H9 (cell line): ENCODE measurements at regions not wholly inside any gene's neighbourhood (a gene's known extent, or its start where the extent isn't known, plus 50 kb on each side); places are given as distances from the start of the nearest gene placed in this dataset.

Experiments used
- DNase-seq: peaks from one replicate; pipeline ENCODE4 v3.0.0-alpha.2; 2017
- H2AFZ ChIP-seq: one replicate; pipeline ENCODE4 v1.6.1; 2013; ENCODE audit warnings: mild to moderate bottlenecking, low read length, control low read depth, moderate library complexity
- H2AK5ac ChIP-seq: 2 replicates; pipeline ENCODE4 v1.6.1; 2013; ENCODE audit warnings: low read length, control low read depth, mixed read lengths; ENCODE audit not compliant: insufficient read length
- H2BK120ac ChIP-seq: one replicate; pipeline ENCODE4 v1.6.1; 2013; ENCODE audit warnings: low read depth, mild to moderate bottlenecking, low read length, control low read depth, inconsistent platforms; ENCODE audit not compliant: poor library complexity, severe bottlenecking
- H2BK12ac ChIP-seq: 2 replicates; pipeline ENCODE4 v1.6.1; 2013; ENCODE audit warnings: low read length, control low read depth, mixed read lengths, low read depth; ENCODE audit not compliant: insufficient read length
- H2BK15ac ChIP-seq: 2 replicates; pipeline ENCODE4 v1.6.1; 2013; ENCODE audit warnings: low read depth, low read length, control low read depth
- H2BK20ac ChIP-seq: one replicate; pipeline ENCODE4 v1.6.1; 2013; ENCODE audit warnings: low read depth, mild to moderate bottlenecking, low read length, control low read depth, inconsistent platforms; ENCODE audit not compliant: poor library complexity, severe bottlenecking
- H2BK5ac ChIP-seq: 2 replicates; pipeline ENCODE4 v1.6.1; 2013; ENCODE audit warnings: low read length, control low read depth, mixed read lengths; ENCODE audit not compliant: insufficient read length
- H3K14ac ChIP-seq: 2 replicates; pipeline ENCODE4 v1.6.1; 2013; ENCODE audit warnings: low read length, control low read depth; ENCODE audit not compliant: insufficient read depth
- H3K18ac ChIP-seq: 2 replicates; pipeline ENCODE4 v1.6.1; 2013; ENCODE audit warnings: low read depth, mild to moderate bottlenecking, mixed read lengths, low read length, control low read depth; ENCODE audit not compliant: insufficient read length
- H3K23ac ChIP-seq: 2 replicates; pipeline ENCODE4 v1.6.1; 2013; ENCODE audit warnings: low read length, control low read depth, mixed read lengths, low read depth; ENCODE audit not compliant: insufficient read length
- H3K23me2 ChIP-seq: 2 replicates; pipeline ENCODE4 v1.6.1; 2013; ENCODE audit warnings: low read depth, mild to moderate bottlenecking, mixed read lengths, low read length, control low read depth; ENCODE audit not compliant: insufficient read length, poor library complexity, severe bottlenecking
- H3K27ac ChIP-seq: 2 replicates; pipeline ENCODE4 v1.5.1; 2013; ENCODE audit warnings: low read length, control low read depth, mixed read lengths, low read depth; ENCODE audit not compliant: insufficient read length
- H3K27me3 ChIP-seq: 2 replicates; pipeline ENCODE4 v1.6.1; 2013; ENCODE audit warnings: low read length, control low read depth, inconsistent platforms; ENCODE audit not compliant: insufficient read depth
- H3K4ac ChIP-seq: 2 replicates; pipeline ENCODE4 v1.6.1; 2013; ENCODE audit warnings: low read depth, mild to moderate bottlenecking, control low read depth, inconsistent platforms, low read length, moderate library complexity
- H3K4me1 ChIP-seq: 2 replicates; pipeline ENCODE4 v1.6.1; 2013; ENCODE audit warnings: low read length, control low read depth, inconsistent platforms; ENCODE audit not compliant: insufficient read depth
- H3K4me2 ChIP-seq: 2 replicates; pipeline ENCODE4 v1.6.1; 2013; ENCODE audit warnings: low read length, control low read depth, mixed read lengths; ENCODE audit not compliant: insufficient read length, insufficient read depth
- H3K56ac ChIP-seq: 2 replicates; pipeline ENCODE4 v1.6.1; 2013; ENCODE audit warnings: low read depth, mild to moderate bottlenecking, mixed read lengths, low read length, control low read depth; ENCODE audit not compliant: insufficient read length
- H3K79me1 ChIP-seq: 2 replicates; pipeline ENCODE4 v1.6.1; 2013; ENCODE audit warnings: low read depth, mild to moderate bottlenecking, moderate library complexity, low read length, control low read depth, inconsistent platforms; ENCODE audit not compliant: insufficient read depth, poor library complexity, severe bottlenecking
- H3K79me2 ChIP-seq: 2 replicates; pipeline ENCODE4 v1.6.1; 2013; ENCODE audit warnings: low read length, control low read depth, inconsistent platforms; ENCODE audit not compliant: insufficient read depth
- H3K9ac ChIP-seq: 2 replicates; pipeline ENCODE4 v1.6.1; 2013; ENCODE audit warnings: low read length, control low read depth, mixed read lengths; ENCODE audit not compliant: insufficient read length; ENCODE audit errors: extremely low read depth
- H3K9me3 ChIP-seq: one replicate; pipeline ENCODE4 v1.6.1; 2013; ENCODE audit warnings: low read depth, low read length, inconsistent platforms; ENCODE audit not compliant: control insufficient read depth
- H3T11ph ChIP-seq: one replicate; pipeline ENCODE4 v1.6.1; 2013; ENCODE audit warnings: mild to moderate bottlenecking, low read length, control low read depth, inconsistent platforms
- H4K20me1 ChIP-seq: one replicate; pipeline ENCODE4 v1.6.1; 2013; ENCODE audit not compliant: control insufficient read depth, insufficient read length, insufficient read depth
- H4K5ac ChIP-seq: 2 replicates; pipeline ENCODE4 v1.6.1; 2013; ENCODE audit warnings: low read depth, mild to moderate bottlenecking, mixed read lengths, low read length, control low read depth; ENCODE audit not compliant: insufficient read length
- H4K8ac ChIP-seq: replicated peaks from 2 replicates; pipeline ENCODE4 v1.6.1; 2013; ENCODE audit warnings: low read length, control low read depth, mixed read lengths, low read depth; ENCODE audit not compliant: insufficient read length
- H4K91ac ChIP-seq: 2 replicates; pipeline ENCODE4 v1.6.1; 2013; ENCODE audit warnings: low read depth, mild to moderate bottlenecking, moderate library complexity, mixed read lengths, low read length, control low read depth; ENCODE audit not compliant: insufficient read length
- H3K27ac Mint-ChIP-seq, 3 experiments: 2 replicates in 2 of 3; 3 replicates in 1 of 3; pipeline ENCODE4 v1.8.0; 2020 to 2021; ENCODE audit warnings: mixed read lengths in 3 of 3, mild to moderate bottlenecking in 1 of 3, moderate library complexity in 1 of 3
- H3K27me3 Mint-ChIP-seq: 2 replicates; pipeline ENCODE4 v1.8.0; 2021; ENCODE audit warnings: low read depth, mild to moderate bottlenecking, moderate library complexity, mixed read lengths
- H3K36me3 Mint-ChIP-seq, 3 experiments: 2 replicates in 2 of 3; 3 replicates in 1 of 3; pipeline ENCODE4 v1.8.0; 2020 to 2021; ENCODE audit warnings: low read depth in 3 of 3, mixed read lengths in 3 of 3; ENCODE audit not compliant: insufficient read depth in 1 of 3
- H3K4me1 Mint-ChIP-seq, 2 experiments: 2 replicates each; pipeline ENCODE4 v1.8.0; 2020; ENCODE audit warnings: mixed read lengths in 2 of 2
- H3K4me3 Mint-ChIP-seq, 2 experiments: 2 replicates in 1 of 2; 3 replicates in 1 of 2; pipeline ENCODE4 v1.8.0; 2020 to 2021; ENCODE audit warnings: mild to moderate bottlenecking in 2 of 2, mixed read lengths in 2 of 2, moderate library complexity in 1 of 2
- H3K9me3 Mint-ChIP-seq, 2 experiments: 2 replicates in 1 of 2; 3 replicates in 1 of 2; pipeline ENCODE4 v1.8.0; 2020; ENCODE audit warnings: mild to moderate bottlenecking in 2 of 2, mixed read lengths in 2 of 2, moderate library complexity in 1 of 2
- CTCF ChIP-seq: fragments of 200-600 bp; sonication (generic); conservative IDR thresholded peaks from 3 replicates; pipeline ENCODE4 v1.8.0; 2021; ENCODE audit warnings: antibody characterized with exemption, mild to moderate bottlenecking
- WGBS: extraction: QIAGEN DNeasy Blood & Tissue Kit; methylation state at CpG from one replicate; pipeline ENCODE4 v1.1.7; 2013; ENCODE audit warnings: missing lambda C conversion rate, low lambda C conversion rate, mixed read lengths; ENCODE audit not compliant: insufficient read length; ENCODE audit errors: extremely low coverage; 5-methylcytosine and 5-hydroxymethylcytosine counted together

DNA sequence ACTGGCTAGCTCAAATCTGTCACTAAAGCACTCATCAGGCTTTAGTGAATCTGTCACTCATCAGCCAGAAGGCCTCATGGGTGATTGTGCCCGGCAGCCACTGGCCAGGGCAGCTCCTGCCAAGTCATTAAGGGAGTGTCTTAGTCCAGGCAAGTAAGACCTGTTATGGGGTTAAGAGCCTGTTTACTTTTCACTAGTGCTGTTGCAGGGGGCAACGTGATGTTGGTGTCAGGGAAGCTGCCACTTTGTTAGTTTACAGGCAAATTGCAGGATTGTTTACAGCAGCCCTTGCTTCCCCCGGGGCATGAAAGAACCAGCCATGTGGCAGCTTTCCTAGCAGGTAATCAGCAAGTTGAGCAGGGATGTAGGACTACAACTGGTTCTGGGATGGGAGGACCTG lies 155.6 kb upstream of the NCAM1 start:
- Histone ChIP-seq H3K18ac (no peak overlapping the region), H3K27ac (no peak overlapping the region), H3K4me1 (peaks cover 4% of the 10 kb centered on the region; the same call in 1 of the 2 replicates), H3K4ac (no peak overlapping the region), H3K79me1 (no peaks in the 10 kb centered on the region), H4K20me1 (no peaks in the 10 kb centered on the region), H3T11ph (no peak overlapping the region), H3K9me3 (no peaks in the 10 kb centered on the region), H2BK5ac (no peak overlapping the region), H2AK5ac (no peak overlapping the region), H3K4me2 (no peak overlapping the region), H2BK15ac (no peak overlapping the region), H4K8ac (no peak overlapping the region), H3K23ac (no peak overlapping the region), H3K56ac (no peak overlapping the region), H3K14ac (no peak overlapping the region), H2BK12ac (no peak overlapping the region), H3K9ac (no peak overlapping the region), H4K5ac (no peak overlapping the region), H3K27me3 (no peaks in the 10 kb centered on the region), H2BK20ac (no peak overlapping the region), H4K91ac (no peak overlapping the region), H2BK120ac (no peak overlapping the region), H3K23me2 (no peaks in the 10 kb centered on the region), H3K79me2 (no peaks in the 10 kb centered on the region), H2AFZ (no peak overlapping the region)
- WGBS, result no CpG with 5 or more reads among the region's 3 CpGs
- no peak overlapping the region for H3K4me3 Mint-ChIP-seq
- no peaks in the 10 kb centered on the region; the same call in none of the 2 replicates for H3K27me3 Mint-ChIP-seq
- TF ChIP-seq CTCF, result no peak
- DNase-seq, result no peak
- H3K27ac Mint-ChIP-seq, result peak overlapping the region in 1 of 3 experiments; percentile 81; a peak in 1 of 7 replicates
- H3K36me3 Mint-ChIP-seq, result peaks cover 0 to 5% (median 4%) of the 10 kb centered on the region in 3 experiments; a peak in 4 of 7 replicates
- H3K9me3 Mint-ChIP-seq, result peaks cover 0 to 3% of the 10 kb centered on the region in 2 experiments; a peak in 3 of 5 replicates
- H3K4me1 Mint-ChIP-seq, result peaks cover 20 to 26% of the 10 kb centered on the region in 2 experiments
